ENCODE measurements at regions not wholly inside any gene's neighbourhood (a gene's known extent, or its start where the extent isn't known, plus 50 kb on each side); places are given as distances from the start of the nearest gene placed in this dataset.

- TF ChIP-seq WIZ (CRISPR knock-in tag; IDR thresholded peaks at IDR 0.05) (no peak), EHMT2 (IDR thresholded peaks at IDR 0.05; ENCODE audit: borderline replicate concordance, low read depth, low read length) (no peak), ZNF18 (CRISPR knock-in tag; IDR thresholded peaks at IDR 0.05; ENCODE audit: insufficient replicate concordance) (no peak), THAP9 (CRISPR knock-in tag; IDR thresholded peaks at IDR 0.05; ENCODE audit: borderline replicate concordance) (no peak), TFDP2 (CRISPR knock-in tag; IDR thresholded peaks at IDR 0.05) (no peak), FOXO1 (CRISPR knock-in tag; IDR thresholded peaks at IDR 0.05) (peak; percentile 92), ELF1 (CRISPR knock-in tag; IDR thresholded peaks at IDR 0.05) (0 out of 2 replicates have a peak, but pooled peaks have one; percentile 12), POGZ (CRISPR knock-in tag; IDR thresholded peaks at IDR 0.05) (peak; percentile 87), LRRFIP1 (CRISPR knock-in tag; conservative IDR thresholded peaks at IDR 0.05) (no peak), FOXJ3 (CRISPR knock-in tag; IDR thresholded peaks at IDR 0.05; ENCODE audit: borderline replicate concordance) (peak; percentile 87), SMARCE1 (IDR thresholded peaks at IDR 0.05; ENCODE audit: borderline replicate concordance) (no peak), HINFP (CRISPR knock-in tag; IDR thresholded peaks at IDR 0.05; ENCODE audit: low read depth) (no peak), ATAD3A (CRISPR knock-in tag; IDR thresholded peaks at IDR 0.05) (no peak), ZNF589 (CRISPR knock-in tag; conservative IDR thresholded peaks at IDR 0.05) (no peak), PLRG1 (conservative IDR thresholded peaks at IDR 0.05) (no peak), HOXA9 (CRISPR knock-in tag; IDR thresholded peaks at IDR 0.05; ENCODE audit: borderline replicate concordance) (no peak)
These were observed 208.0 kb upstream of the ANKRD55 start (continued) for GRCh38 chr5:56440871-56441740.

Measured in HepG2 (cell line).